COLO668 (cell line): ENCODE measurements at regions not wholly inside any gene's neighbourhood (a gene's known extent, or its start where the extent isn't known, plus 50 kb on each side); places are given as distances from the start of the nearest gene placed in this dataset.

Source experiments
- DNase-seq: peaks from one replicate; lab custom pipeline; 2025; ENCODE audit not compliant: unreplicated experiment; lab: John Stamatoyannopoulos, UW

GRCh38 chr6:22925920-22926789 lies 356.8 kb downstream of the HDGFL1 start:
- DNase-seq: no peak

GRCh38 chr6:22926790-22927354 lies 357.5 kb downstream of the HDGFL1 start:
- no peak for DNase-seq

DNA sequence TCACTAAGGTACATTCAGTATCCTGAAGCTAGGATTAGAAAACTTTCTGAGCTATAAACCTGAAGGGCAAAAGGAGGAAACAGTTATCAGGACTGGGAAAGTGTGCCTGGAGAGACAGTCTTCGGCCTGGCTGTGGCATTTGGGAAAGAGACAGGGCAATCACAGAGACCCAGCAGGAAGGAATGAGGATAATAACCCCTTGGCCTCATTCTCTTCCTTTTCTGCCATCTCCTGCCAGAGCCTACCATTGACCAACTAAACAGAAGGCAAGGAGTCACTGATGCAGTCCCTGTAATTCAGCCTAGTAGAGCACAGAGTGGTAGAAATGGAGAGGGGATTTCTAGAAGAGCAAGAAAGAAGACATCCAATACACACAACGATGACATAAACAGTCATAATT lies 359.4 kb downstream of the HDGFL1 start:
- no peak for DNase-seq

DNA sequence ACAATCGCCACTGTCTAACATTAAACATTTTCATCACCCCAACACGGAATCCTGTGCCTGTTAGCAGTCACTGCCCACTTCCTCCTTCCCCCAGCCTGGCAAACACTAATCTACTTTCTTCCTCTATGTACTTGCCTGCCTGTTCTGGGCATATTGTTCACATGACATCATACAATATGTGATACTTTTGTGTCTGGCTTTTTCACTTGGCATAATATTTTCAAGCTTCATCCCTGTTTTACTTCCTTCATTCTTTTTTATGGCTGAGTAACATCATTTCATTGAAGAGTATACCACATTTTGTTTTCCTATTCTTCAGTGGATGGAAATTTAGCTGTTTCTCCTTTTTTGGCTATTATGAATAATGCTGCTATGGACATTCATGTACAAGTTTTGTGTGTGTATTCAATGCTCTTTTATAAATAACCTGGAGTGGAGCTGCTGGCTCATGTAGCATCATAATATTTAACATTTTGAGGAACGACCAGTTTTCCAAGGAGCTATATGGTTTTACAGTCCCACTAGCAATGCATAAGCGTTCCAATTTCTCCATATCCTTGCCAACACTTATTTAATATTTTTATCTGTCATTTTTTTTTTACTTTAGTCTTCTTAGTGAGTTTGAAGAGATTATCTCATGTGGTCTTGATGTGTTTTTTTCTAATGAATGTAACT lies 360.1 kb downstream of the HDGFL1 start:
- no peak for DNase-seq

- DNase-seq: no peak
Observed at GRCh38 chr6:22940581-22941290, 371.4 kb downstream of the HDGFL1 start.

DNA sequence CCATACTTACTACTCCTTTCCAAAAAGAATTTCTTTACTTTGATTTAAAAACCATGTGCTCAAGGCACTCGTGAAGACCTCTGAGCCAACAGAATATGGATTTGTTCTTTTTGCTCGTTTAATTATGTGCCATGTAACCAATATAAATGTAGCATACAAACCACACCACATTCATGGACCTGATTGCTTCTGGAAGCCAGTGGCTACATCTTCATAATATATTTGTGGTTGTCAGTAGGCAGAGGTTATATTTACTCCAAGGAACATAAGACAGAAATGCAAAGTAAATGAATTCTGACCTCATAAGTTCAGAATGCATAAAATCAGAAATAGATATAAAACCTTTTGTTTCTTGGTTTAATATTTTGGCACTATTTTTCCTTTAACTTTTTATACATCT lies 373.0 kb downstream of the HDGFL1 start:
- no peak for DNase-seq

- no peak for DNase-seq
Observed at GRCh38 chr6:22943327-22943726, 374.0 kb downstream of the HDGFL1 start.

DNA sequence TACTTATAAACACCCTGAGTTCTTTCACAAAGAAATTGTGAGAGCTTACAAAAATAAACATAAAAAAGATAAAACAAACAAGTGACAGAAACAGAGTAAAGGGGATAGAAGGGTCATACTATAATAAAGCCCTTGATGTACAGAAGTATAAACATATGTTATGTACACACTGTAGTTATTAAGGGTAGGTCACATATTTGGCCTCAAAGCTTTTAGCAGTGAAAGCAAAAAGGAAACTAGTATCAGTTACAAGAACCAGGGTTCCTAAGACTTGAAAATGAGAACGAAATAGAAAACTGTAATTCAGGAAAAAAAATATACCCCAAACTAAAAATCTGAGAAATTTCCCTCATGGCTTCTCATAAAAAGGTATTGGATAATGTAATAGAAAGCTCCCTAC lies 380.6 kb downstream of the HDGFL1 start:
- no peak for DNase-seq

- no peak for DNase-seq
Observed at GRCh38 chr6:22952097-22952496, 382.7 kb downstream of the HDGFL1 start.

DNA sequence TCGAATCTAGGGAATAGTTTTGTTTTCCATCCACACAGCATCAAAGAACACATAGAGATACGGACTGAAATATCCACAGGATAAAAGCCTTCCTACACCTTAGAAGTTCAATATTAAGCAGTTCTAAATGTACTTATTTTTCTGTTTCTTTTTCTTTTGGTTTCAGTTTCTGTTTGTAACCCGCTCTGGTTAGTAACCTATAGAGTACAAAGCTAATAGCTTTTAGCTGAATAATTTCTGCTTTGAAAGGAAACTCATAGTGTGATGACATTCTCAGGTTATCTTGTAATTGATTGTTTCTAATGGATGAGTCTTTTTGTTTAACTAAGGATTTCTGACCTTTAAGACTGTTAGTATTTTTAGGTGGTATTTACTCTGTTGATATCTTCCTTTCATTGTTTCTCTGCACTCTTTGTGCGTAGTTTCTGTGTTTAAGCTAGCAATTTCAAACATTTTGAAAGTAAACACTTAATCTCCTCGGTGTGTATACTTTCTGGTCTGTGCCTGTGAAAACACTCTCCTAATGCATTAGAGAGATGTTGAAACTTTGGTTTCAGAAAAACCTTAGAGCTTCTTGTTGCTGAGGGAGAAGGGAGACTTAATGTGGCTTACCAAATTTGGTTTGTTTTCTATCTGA lies 385.5 kb downstream of the HDGFL1 start:
- DNase-seq: no peak

- DNase-seq: no peak
Observed at GRCh38 chr6:22956029-22956681, 386.8 kb downstream of the HDGFL1 start.

- no peak for DNase-seq
Observed at GRCh38 chr6:22958677-22959076, 389.3 kb downstream of the HDGFL1 start.

DNA sequence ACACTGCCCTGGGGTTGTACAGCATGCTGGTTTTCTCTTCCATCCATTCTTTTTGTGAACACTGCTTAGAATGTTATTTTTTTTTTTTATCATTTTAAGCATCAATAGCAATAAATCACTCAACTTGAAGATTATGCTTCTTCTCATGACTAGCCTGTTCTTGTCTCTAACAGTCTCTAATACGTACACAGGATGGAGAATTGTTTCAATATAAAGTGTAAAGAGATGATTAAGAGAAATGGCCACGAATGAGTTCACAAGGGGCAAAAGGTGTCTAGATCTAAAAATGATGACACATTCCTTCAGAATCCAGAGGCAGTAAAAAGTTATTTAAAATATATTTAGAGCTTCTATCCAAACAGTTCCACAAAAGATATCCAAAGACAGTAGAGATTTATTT lies 390.2 kb downstream of the HDGFL1 start:
- DNase-seq: no peak

GRCh38 chr6:22964334-22964733 lies 395.0 kb downstream of the HDGFL1 start:
- no peak for DNase-seq

DNA sequence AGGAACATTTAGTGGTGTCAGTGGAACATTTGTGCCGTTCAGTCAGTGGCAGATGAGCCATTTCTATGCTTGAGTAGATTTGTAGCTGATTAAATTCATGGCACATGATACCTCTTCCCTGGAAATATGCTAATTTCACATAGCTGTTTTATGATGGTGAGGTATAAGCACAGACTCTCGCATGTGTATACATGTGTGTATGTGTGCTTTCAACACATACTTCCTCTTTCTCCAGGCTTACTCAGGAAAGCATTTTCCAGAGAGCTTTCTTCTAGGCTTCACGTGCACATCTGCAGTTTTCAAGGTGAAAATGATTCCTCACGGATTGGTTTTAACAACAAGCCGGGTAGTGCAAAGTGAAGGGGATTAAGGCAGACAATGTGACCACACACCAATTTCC lies 396.5 kb downstream of the HDGFL1 start:
- no peak for DNase-seq

GRCh38 chr6:22966691-22967422 lies 397.5 kb downstream of the HDGFL1 start:
- no peak for DNase-seq

DNA sequence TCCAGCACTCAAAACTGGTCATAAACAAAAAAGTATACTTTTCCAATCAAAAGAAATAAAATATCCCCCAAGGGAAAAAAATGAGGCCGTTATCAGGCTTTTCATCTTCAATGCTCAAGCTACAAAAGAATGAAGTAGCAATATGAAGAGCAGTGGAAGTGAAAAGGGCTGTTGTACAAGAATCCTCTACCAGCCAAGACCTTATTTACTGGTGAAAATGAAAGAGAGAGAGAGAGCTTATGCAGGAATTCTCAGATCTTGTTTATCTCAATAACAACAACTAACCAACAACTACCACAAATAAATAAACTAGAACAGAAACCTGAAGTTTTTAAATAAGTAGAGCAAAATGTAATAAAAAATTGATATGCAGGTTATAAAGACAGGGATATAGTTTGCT lies 400.6 kb downstream of the HDGFL1 start:
- DNase-seq: no peak

- DNase-seq: no peak
Observed at GRCh38 chr6:22972771-22973170, 403.4 kb downstream of the HDGFL1 start.

GRCh38 chr6:22975079-22975478 lies 405.7 kb downstream of the HDGFL1 start:
- no peak for DNase-seq

DNA sequence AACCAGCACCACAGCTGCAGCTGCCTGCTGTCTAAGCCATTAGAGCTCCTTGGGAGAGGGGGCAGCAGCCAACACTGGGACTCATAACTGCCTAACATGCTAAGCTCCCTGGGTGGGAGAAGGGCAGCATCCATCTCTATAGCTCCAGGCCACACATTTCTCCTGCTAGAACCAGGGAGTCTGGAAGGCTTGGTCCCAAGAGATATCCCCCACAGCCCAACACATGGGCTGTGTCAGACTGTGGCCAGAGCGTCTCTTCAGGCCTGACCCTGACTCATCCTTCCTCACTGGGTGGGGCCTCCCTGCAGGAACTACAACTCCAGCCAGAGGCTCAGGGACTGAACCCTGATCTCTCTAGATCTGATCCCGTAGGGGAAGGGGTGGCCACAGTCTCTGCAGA lies 411.1 kb downstream of the HDGFL1 start:
- DNase-seq: no peak
